ENCODE measurements at regions not wholly inside any gene's neighbourhood (a gene's known extent, or its start where the extent isn't known, plus 50 kb on each side); places are given as distances from the start of the nearest gene placed in this dataset.

DNA sequence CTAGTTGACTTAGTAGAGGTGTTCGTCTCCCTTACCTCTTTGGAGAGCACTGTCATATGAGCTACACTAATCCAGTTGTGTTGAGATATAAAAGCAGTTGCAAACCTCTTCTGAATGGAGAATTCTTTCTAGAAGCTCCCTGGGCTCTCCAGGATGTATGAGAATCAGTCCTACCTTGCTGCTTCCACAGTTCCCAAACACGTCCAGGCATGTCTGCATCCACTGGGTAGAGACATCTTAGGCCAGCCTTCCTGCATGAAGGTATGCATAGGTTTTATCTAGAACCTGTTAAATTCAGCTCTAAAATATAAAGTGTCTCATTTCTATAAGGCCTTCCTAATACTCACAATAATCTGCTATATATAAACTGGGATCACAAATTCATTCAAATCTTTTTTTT is 297.7 kb downstream of the CDC5L start:
- TF ChIP-seq, protein P1, sequence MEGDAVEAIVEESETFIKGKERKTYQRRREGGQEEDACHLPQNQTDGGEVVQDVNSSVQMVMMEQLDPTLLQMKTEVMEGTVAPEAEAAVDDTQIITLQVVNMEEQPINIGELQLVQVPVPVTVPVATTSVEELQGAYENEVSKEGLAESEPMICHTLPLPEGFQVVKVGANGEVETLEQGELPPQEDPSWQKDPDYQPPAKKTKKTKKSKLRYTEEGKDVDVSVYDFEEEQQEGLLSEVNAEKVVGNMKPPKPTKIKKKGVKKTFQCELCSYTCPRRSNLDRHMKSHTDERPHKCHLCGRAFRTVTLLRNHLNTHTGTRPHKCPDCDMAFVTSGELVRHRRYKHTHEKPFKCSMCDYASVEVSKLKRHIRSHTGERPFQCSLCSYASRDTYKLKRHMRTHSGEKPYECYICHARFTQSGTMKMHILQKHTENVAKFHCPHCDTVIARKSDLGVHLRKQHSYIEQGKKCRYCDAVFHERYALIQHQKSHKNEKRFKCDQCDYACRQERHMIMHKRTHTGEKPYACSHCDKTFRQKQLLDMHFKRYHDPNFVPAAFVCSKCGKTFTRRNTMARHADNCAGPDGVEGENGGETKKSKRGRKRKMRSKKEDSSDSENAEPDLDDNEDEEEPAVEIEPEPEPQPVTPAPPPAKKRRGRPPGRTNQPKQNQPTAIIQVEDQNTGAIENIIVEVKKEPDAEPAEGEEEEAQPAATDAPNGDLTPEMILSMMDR (IDR thresholded peaks at IDR 0.05), result no peak
- TF ChIP-seq POLR2A (IDR thresholded peaks at IDR 0.05), result no peak
